ENCODE measurements at regions not wholly inside any gene's neighbourhood (a gene's known extent, or its start where the extent isn't known, plus 50 kb on each side); places are given as distances from the start of the nearest gene placed in this dataset.

DNA sequence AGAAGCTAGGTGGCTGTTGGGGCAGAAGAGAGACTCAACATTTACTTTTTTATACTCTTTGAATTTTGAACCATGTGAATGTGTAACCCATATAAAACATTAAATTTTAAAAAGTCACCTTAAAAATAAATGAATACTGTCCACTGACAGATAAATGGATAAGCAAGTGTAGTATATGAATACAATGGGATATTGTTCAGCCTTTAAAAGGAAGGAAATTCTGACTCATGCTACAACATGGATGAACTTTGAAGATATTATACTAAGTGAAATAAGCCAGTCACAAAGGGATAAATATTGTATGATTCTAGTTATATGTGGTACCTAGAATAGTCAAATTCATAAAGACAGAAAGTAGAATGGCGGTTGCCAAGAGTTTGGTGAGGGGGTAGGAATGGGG, 113.9 kb downstream of the TMEM174 start:
- Histone ChIP-seq H3K4me2 (ENCODE audit: low read length) (no peak overlapping the region), H3K27ac (ENCODE audit: low read depth, low read length) (no peak overlapping the region), H3K4me1 (ENCODE audit: control insufficient read depth, low read length) (no peaks in the 10 kb centered on the region), H3K4me3 (ENCODE audit: low read length) (no peak overlapping the region), H3K36me3 (ENCODE audit: control insufficient read depth, low read length) (no peaks in the 10 kb centered on the region), H4K20me1 (ENCODE audit: control insufficient read depth, insufficient read depth, low read depth, low read length) (no peaks in the 10 kb centered on the region), H3K79me2 (ENCODE audit: control insufficient read depth, low read length) (no peaks in the 10 kb centered on the region), H3K9me3 (ENCODE audit: control insufficient read depth, insufficient read depth, low read length) (no peaks in the 10 kb centered on the region), H3K27me3 (ENCODE audit: control insufficient read depth, low read length) (no peaks in the 10 kb centered on the region; the same call in 1 of the 2 replicates), H3K9me2 (replicated peaks; ENCODE audit: control insufficient read depth, low read length) (no peaks in the 10 kb centered on the region), H3F3A (ENCODE audit: control insufficient read depth, insufficient read depth) (no peaks in the 10 kb centered on the region)
- TF ChIP-seq EZH2phosphoT487 (IDR thresholded peaks at IDR 0.05; ENCODE audit: borderline replicate concordance, low read length): no peak
- TF ChIP-seq, protein P1, sequence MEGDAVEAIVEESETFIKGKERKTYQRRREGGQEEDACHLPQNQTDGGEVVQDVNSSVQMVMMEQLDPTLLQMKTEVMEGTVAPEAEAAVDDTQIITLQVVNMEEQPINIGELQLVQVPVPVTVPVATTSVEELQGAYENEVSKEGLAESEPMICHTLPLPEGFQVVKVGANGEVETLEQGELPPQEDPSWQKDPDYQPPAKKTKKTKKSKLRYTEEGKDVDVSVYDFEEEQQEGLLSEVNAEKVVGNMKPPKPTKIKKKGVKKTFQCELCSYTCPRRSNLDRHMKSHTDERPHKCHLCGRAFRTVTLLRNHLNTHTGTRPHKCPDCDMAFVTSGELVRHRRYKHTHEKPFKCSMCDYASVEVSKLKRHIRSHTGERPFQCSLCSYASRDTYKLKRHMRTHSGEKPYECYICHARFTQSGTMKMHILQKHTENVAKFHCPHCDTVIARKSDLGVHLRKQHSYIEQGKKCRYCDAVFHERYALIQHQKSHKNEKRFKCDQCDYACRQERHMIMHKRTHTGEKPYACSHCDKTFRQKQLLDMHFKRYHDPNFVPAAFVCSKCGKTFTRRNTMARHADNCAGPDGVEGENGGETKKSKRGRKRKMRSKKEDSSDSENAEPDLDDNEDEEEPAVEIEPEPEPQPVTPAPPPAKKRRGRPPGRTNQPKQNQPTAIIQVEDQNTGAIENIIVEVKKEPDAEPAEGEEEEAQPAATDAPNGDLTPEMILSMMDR (IDR thresholded peaks at IDR 0.05; ENCODE audit: low read depth, low read length, poor library complexity, severe bottlenecking): no peak

DNA sequence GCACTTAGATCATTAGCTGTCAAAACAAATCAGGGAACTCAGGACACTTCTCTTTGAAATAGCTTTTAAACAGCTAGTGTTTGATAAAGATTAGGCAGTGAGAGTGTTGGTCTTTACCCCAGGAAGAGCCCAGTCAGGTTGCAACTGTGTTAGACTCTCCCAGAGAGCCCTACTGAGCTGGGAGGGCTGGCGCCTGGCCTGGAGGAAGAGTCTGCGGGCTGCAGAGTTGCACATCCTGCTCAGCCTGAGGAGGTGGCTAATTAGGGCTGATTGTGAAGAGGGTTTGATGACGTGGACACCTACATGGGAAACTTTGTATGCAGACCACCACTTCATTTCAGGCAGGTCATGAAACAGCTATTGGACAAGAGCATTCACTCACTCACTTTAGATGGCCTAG, 112.0 kb downstream of the TMEM174 start:
- Histone ChIP-seq H3F3A (ENCODE audit: control insufficient read depth, insufficient read depth) (no peaks in the 10 kb centered on the region), H3K4me1 (ENCODE audit: control insufficient read depth, low read length) (no peaks in the 10 kb centered on the region)
- TF ChIP-seq EZH2phosphoT487 (IDR thresholded peaks at IDR 0.05; ENCODE audit: borderline replicate concordance, low read length): no peak
- TF ChIP-seq, protein P1 (IDR thresholded peaks at IDR 0.05; ENCODE audit: low read depth, low read length, poor library complexity, severe bottlenecking): no peak

DNA sequence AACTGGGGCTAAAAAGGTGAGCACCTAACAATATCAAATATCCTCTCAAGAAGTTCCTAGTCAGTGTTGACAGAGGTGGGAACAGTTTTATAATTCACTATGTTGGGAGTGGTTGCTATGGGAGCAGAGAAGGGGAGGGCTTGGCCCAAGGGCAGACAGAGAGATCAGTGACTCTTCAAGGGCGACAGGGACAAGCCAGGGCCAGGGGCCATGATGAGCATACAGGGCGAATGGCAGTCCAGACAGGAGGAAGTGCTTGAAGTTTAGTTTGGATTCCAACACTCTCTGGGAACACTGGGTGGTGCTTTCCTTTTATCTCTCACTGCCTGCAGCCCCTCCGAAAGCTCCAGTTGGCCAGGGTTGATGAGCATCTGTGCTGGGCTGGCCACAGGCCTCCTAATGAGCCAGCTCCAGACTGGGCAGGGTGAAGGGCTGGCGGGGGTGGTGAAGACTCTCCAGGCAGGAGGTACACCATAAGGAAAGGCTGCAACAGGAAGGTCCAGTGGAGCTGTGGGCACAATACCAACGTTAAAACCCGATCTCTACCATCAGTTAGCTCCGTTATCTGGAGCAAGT, 111.3 kb downstream of the TMEM174 start:
- Histone ChIP-seq H3K27me3 (ENCODE audit: control insufficient read depth, low read length) (peaks cover 8% of the 10 kb centered on the region), H3K4me2 (ENCODE audit: low read length) (no peak overlapping the region), H3K36me3 (ENCODE audit: control insufficient read depth, low read length) (no peaks in the 10 kb centered on the region), H3K9me2 (replicated peaks; ENCODE audit: control insufficient read depth, low read length) (no peaks in the 10 kb centered on the region), H3K9me3 (ENCODE audit: control insufficient read depth, insufficient read depth, low read length) (no peaks in the 10 kb centered on the region), H4K20me1 (ENCODE audit: control insufficient read depth, insufficient read depth, low read depth, low read length) (no peaks in the 10 kb centered on the region), H3K79me2 (ENCODE audit: control insufficient read depth, low read length) (no peaks in the 10 kb centered on the region), H3F3A (ENCODE audit: control insufficient read depth, insufficient read depth) (no peaks in the 10 kb centered on the region), H3K27ac (ENCODE audit: low read depth, low read length) (no peak overlapping the region), H3K4me1 (ENCODE audit: control insufficient read depth, low read length) (no peaks in the 10 kb centered on the region), H3K4me3 (ENCODE audit: low read length) (no peak overlapping the region)
- TF ChIP-seq, protein P1 (IDR thresholded peaks at IDR 0.05; ENCODE audit: low read depth, low read length, poor library complexity, severe bottlenecking): no peak
- no peak for TF ChIP-seq EZH2phosphoT487 (IDR thresholded peaks at IDR 0.05; ENCODE audit: borderline replicate concordance, low read length)

More for the DNA sequence above, 112.0 kb downstream of the TMEM174 start:
- H4K20me1 ChIP-seq (ENCODE audit: control insufficient read depth, insufficient read depth, low read depth, low read length): no peaks in the 10 kb centered on the region
- no peaks in the 10 kb centered on the region for H3K9me2 ChIP-seq (replicated peaks; ENCODE audit: control insufficient read depth, low read length)
- H3K27me3 ChIP-seq (ENCODE audit: control insufficient read depth, low read length): peaks cover 8% of the 10 kb centered on the region
- no peak overlapping the region for H3K27ac ChIP-seq (ENCODE audit: low read depth, low read length)
- H3K4me3 ChIP-seq (ENCODE audit: low read length): no peak overlapping the region
- H3K36me3 ChIP-seq (ENCODE audit: control insufficient read depth, low read length): no peaks in the 10 kb centered on the region
- H3K9me3 ChIP-seq (ENCODE audit: control insufficient read depth, insufficient read depth, low read length): no peaks in the 10 kb centered on the region
- no peaks in the 10 kb centered on the region for H3K79me2 ChIP-seq (ENCODE audit: control insufficient read depth, low read length)
- no peak overlapping the region for H3K4me2 ChIP-seq (ENCODE audit: low read length)
